GM12878 (cell line): ENCODE measurements at regions not wholly inside any gene's neighbourhood (a gene's known extent, or its start where the extent isn't known, plus 50 kb on each side); places are given as distances from the start of the nearest gene placed in this dataset.

Experiments used
- ATAC-seq: fragments of 200-7000 bp; cut with Tn5 transposase; 3 replicates; pipeline ENCODE4 v1.9.1; 2020; ENCODE audit warnings: mild to moderate bottlenecking, moderate library complexity
- BruUV-seq: library from RNA; stranded (reverse); fragments of 400-500 nt; replicated peaks from 2 replicates; lab custom pipeline; 2021; lab: Mats Ljungman, UMichigan
- CTCF ChIA-PET: fragments of 300-600 bp; sonication (Branson Sonifier 250); formaldehyde crosslinking; extraction: SDS; loops from one replicate; lab custom pipeline; 2021; ENCODE audit warnings: inconsistent platforms; lab: Yijun Ruan, JAX
- POLR2A ChIA-PET: fragments of 350-600 bp; formaldehyde crosslinking; extraction: SDS; loops from one replicate; lab custom pipeline; 2021; ENCODE audit warnings: inconsistent platforms; lab: Charles Lee
- RAD21 ChIA-PET: fragments of 300-600 bp; sonication (Branson Sonifier 250); formaldehyde crosslinking; loops from one replicate; lab custom pipeline; 2023; ENCODE audit warnings: antibody characterized with exemption; ENCODE audit not compliant: unreplicated experiment; lab: Charles Lee
- SMC1A ChIA-PET: fragments of 300-600 bp; sonication (Branson Sonifier 250); formaldehyde crosslinking; loops from one replicate; lab custom pipeline; 2023; ENCODE audit not compliant: unreplicated experiment, uncharacterized antibody; lab: Charles Lee
- DNase-seq: peaks from one replicate; pipeline ENCODE4 v3.0.0-alpha.2; 2011; ENCODE audit warnings: low read depth, low spot score
- FAIRE-seq: peaks from 3 replicates; lab custom pipeline; 2011; peaks lifted over from hg19 to GRCh38; lab: Jason Lieb, UNC
- H2AFZ ChIP-seq: 2 replicates; pipeline ENCODE4 v1.6.0; 2011; ENCODE audit warnings: low read depth, low read length, control low read depth; ENCODE audit not compliant: control insufficient read depth
- H3K27ac ChIP-seq: 2 replicates; pipeline ENCODE4 v1.5.1; 2011; ENCODE audit warnings: control low read depth; ENCODE audit not compliant: control insufficient read depth, insufficient read depth
- H3K27me3 ChIP-seq, 2 experiments: replicated peaks in 1 of 2; 2 replicates each; pipeline versions ENCODE4 v1.6.0 to v1.6.1; 2011; ENCODE audit warnings: low read length in 1 of 2; ENCODE audit not compliant: control insufficient read depth in 2 of 2, insufficient read depth in 2 of 2
- H3K36me3 ChIP-seq, 2 experiments: 2 replicates each; pipeline ENCODE4 v1.5.1; 2011; ENCODE audit warnings: low read length in 1 of 2; ENCODE audit not compliant: control insufficient read depth in 2 of 2, insufficient read depth in 2 of 2
- H3K4me1 ChIP-seq: 2 replicates; pipeline ENCODE4 v1.6.1; 2011; ENCODE audit warnings: mild to moderate bottlenecking, low read length, moderate library complexity, mixed read lengths; ENCODE audit not compliant: control insufficient read depth, insufficient read depth
- H3K4me2 ChIP-seq: 2 replicates; pipeline ENCODE4 v1.6.0; 2011; ENCODE audit warnings: control low read depth; ENCODE audit not compliant: control insufficient read depth, insufficient read depth
- H3K4me3 ChIP-seq: fragments of 200-600 bp; sonication (generic); 2 replicates; pipeline ENCODE4 v1.5.1; 2016
- H3K79me2 ChIP-seq: 2 replicates; pipeline ENCODE4 v1.6.0; 2011; ENCODE audit warnings: low read length; ENCODE audit not compliant: control insufficient read depth, insufficient read depth
- H3K9ac ChIP-seq: 2 replicates; pipeline ENCODE4 v1.8.0; 2011; ENCODE audit warnings: low read length, control low read depth, mixed read lengths; ENCODE audit not compliant: control insufficient read depth, insufficient read depth
- H3K9me3 ChIP-seq: replicated peaks from 3 replicates; pipeline ENCODE4 v1.5.1; 2011; ENCODE audit warnings: mild to moderate bottlenecking, low read length; ENCODE audit not compliant: control insufficient read depth, insufficient read depth
- H4K20me1 ChIP-seq: 2 replicates; pipeline ENCODE4 v1.6.0; 2011; ENCODE audit not compliant: control insufficient read depth, insufficient read depth
- ASH2L ChIP-seq: fragments of 300-600, 200-600 bp; sonication (generic); IDR thresholded peaks from 2 replicates; pipeline ENCODE4 v1.6.1; 2017; ENCODE audit warnings: low read depth, mild to moderate bottlenecking, borderline replicate concordance
- BCLAF1 ChIP-seq: fragments of 450-650 bp; IDR thresholded peaks from 2 replicates; pipeline ENCODE4 v1.6.1; 2017; ENCODE audit warnings: antibody characterized with exemption, mild to moderate bottlenecking, moderate library complexity
- ESRRA ChIP-seq: IDR thresholded peaks from 2 replicates; pipeline ENCODE4 v1.6.1; 2012; ENCODE audit warnings: mild to moderate bottlenecking, low read length, improper control_type of control experiment
- FOS ChIP-seq: IDR thresholded peaks from 3 replicates; pipeline ENCODE4 v1.6.1; 2011; ENCODE audit warnings: borderline replicate concordance; ENCODE audit not compliant: insufficient read length; ENCODE audit errors: extremely low read depth
- HSF1 ChIP-seq: fragments of 150-350 bp; IDR thresholded peaks from 2 replicates; pipeline ENCODE4 v1.6.1; 2014; ENCODE audit warnings: mild to moderate bottlenecking, low read depth, low read length
- IKZF2 ChIP-seq, 2 experiments: fragments of 450-650 bp; IDR thresholded peaks; 2 replicates each; pipeline ENCODE4 v1.6.1; 2017; ENCODE audit warnings: mild to moderate bottlenecking in 2 of 2, moderate library complexity in 2 of 2
- NFIC ChIP-seq: IDR thresholded peaks from 2 replicates; pipeline ENCODE4 v1.6.1; 2012; ENCODE audit warnings: low read depth, mild to moderate bottlenecking, inconsistent platforms, low read length, moderate library complexity
- PAX8 ChIP-seq: fragments of 450-650 bp; IDR thresholded peaks from 2 replicates; pipeline ENCODE4 v1.6.1; 2017; ENCODE audit warnings: mild to moderate bottlenecking, moderate library complexity
- POLR2A ChIP-seq: IDR thresholded peaks from 2 replicates; pipeline ENCODE4 v1.6.1; 2011; ENCODE audit warnings: low read depth, mild to moderate bottlenecking, low read length
- RAD51 ChIP-seq: fragments of 450-650 bp; IDR thresholded peaks from 2 replicates; pipeline ENCODE4 v1.6.1; 2016; ENCODE audit warnings: moderate library complexity, mild to moderate bottlenecking, inconsistent platforms
- SP1 ChIP-seq: IDR thresholded peaks from one replicate; pipeline ENCODE4 v1.6.1; 2011; ENCODE audit warnings: low read depth, low read length
- TARDBP ChIP-seq: IDR thresholded peaks from 2 replicates; pipeline ENCODE4 v1.6.1; 2016; ENCODE audit warnings: borderline replicate concordance
- YY1 ChIP-seq: IDR thresholded peaks from 2 replicates; pipeline ENCODE4 v1.6.1; 2011; ENCODE audit warnings: low read depth, mild to moderate bottlenecking, low read length
- ZSCAN29 ChIP-seq: fragments of 450-650 bp; IDR thresholded peaks from 2 replicates; pipeline ENCODE4 v1.6.1; 2017; ENCODE audit warnings: mild to moderate bottlenecking, moderate library complexity
- WGBS: methylation state at CpG from one replicate; pipeline ENCODE4 v1.1.6; 2016; ENCODE audit warnings: low lambda C conversion rate; ENCODE audit not compliant: insufficient replicate concordance, insufficient coverage; ENCODE audit errors: missing lambda C conversion rate; 5-methylcytosine and 5-hydroxymethylcytosine counted together
- in situ Hi-C: fragments of 300-500 bp; cut with MboI; formaldehyde crosslinking; loops from 9 replicates; pipeline ENCODE4 v1.14.3; 2018; ENCODE audit warnings: mixed read lengths
- intact Hi-C: fragments of 100-400 bp; cut with micrococcal nuclease; formaldehyde crosslinking; loops from one replicate; pipeline ENCODE4 v1.14.2; 2022; ENCODE audit not compliant: unreplicated experiment

DNA sequence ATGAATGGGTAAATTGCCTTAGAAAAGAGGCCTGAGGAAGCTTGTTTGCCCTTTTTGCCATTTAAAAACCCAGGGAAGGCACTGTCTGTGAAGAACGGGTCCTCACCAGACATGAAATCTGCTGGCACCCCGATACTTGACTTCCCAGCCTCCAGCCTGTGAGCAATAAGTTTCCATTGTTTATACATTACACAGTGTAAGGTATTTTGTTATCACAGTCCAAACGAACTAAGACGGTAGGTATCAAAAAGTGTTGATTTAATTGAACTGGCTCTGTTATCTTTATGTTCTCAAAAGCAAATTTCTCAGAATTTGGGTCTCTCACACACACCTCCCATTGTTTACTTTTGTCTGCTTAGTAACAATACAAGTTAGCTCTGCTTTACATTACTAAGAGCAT lies 181.1 kb upstream of the MARCKS start:
- Histone ChIP-seq H4K20me1 (no peaks in the 10 kb centered on the region), H3K4me3 (no peak overlapping the region), H3K9me3 (no peaks in the 10 kb centered on the region), H3K9ac (no peak overlapping the region), H3K4me2 (no peak overlapping the region), H3K4me1 (peaks cover 6% of the 10 kb centered on the region), H2AFZ (no peak overlapping the region), H3K27ac (no peak overlapping the region), H3K27me3 (no peaks in the 10 kb centered on the region), H3K79me2 (no peaks in the 10 kb centered on the region), H3K36me3 (no peaks in the 10 kb centered on the region)
- ChIA-PET SMC1A (interaction anchor here (0.5 to 1.0 kb wide), 4 partner anchors 8 to 189 kb away, joined by 3 to 4 read pairs (median 4); no protein-coding TSS in a partner anchor), RAD21 (no interaction called here), POLR2A (no interaction called here), CTCF (no interaction called here)
- FAIRE-seq, result no peak
- WGBS, result 95% methylated on average over 4 of the region's 4 CpGs
- intact Hi-C loops, result no loop called here
- no peak for DNase-seq
- ATAC-seq, result no peak
- in situ Hi-C loops, result no loop called here
- no TSS peak for BruUV-seq
- TF ChIP-seq YY1, result no peak
- no peak for TF ChIP-seq ASH2L
- no peak for TF ChIP-seq POLR2A
- no peak for TF ChIP-seq PAX8
- TF ChIP-seq RAD51, result no peak
- TF ChIP-seq HSF1, result no peak
- no peak for TF ChIP-seq ESRRA
- no peak for TF ChIP-seq ZSCAN29
- no peak for TF ChIP-seq TARDBP
- TF ChIP-seq FOS, result no peak
- no peak for TF ChIP-seq BCLAF1
- TF ChIP-seq SP1, result no peak
- no peak for TF ChIP-seq IKZF2 (IDR thresholded peaks at IDR 0.05)
- no peak for TF ChIP-seq NFIC
